Thyroid gland (tissue), 4 donors: ENCODE measurements at regions not wholly inside any gene's neighbourhood (a gene's known extent, or its start where the extent isn't known, plus 50 kb on each side); places are given as distances from the start of the nearest gene placed in this dataset.

Source experiments
- POLR2A ChIP-seq, 2 donors: fragments of 450-650 bp; IDR thresholded peaks; one replicate each; pipeline ENCODE4 v1.6.1; 2017; ENCODE audit warnings: antibody characterized with exemption in 2 of 2, mild to moderate bottlenecking in 2 of 2, moderate library complexity in 1 of 2
- TF ChIP-seq, protein P1 (sequence below), 6 experiments: fragments of 200-600 bp in 3 of 6; fragments of 450-650 bp in 3 of 6; sonication (generic) in 3 of 6; IDR thresholded peaks; one replicate each; pipeline ENCODE4 v1.5.1; 2016 to 2019; ENCODE audit warnings: antibody characterized with exemption in 6 of 6, mild to moderate bottlenecking in 2 of 6, inconsistent platforms in 1 of 6, moderate library complexity in 1 of 6

DNA sequence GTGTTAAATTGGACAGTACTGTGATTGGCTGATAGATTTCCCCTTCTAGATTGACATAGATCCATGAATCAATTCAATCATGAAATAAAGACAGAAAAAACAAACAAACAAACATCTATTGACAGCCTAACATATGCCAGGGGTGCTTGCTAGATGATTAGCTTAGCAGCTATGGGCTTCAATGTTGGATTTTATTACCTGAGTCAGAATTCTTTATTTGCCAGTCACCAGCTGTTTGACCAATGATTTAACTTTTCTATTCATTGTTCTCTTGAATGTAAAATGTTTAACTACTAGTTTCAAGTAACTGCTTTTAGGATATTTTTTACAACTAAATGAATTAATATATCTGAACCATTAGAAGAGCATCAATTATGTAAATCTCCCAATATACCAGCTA, 901.3 kb upstream of the CITED2 start:
- no peak for TF ChIP-seq POLR2A (IDR thresholded peaks at IDR 0.05)
- TF ChIP-seq, protein P1, sequence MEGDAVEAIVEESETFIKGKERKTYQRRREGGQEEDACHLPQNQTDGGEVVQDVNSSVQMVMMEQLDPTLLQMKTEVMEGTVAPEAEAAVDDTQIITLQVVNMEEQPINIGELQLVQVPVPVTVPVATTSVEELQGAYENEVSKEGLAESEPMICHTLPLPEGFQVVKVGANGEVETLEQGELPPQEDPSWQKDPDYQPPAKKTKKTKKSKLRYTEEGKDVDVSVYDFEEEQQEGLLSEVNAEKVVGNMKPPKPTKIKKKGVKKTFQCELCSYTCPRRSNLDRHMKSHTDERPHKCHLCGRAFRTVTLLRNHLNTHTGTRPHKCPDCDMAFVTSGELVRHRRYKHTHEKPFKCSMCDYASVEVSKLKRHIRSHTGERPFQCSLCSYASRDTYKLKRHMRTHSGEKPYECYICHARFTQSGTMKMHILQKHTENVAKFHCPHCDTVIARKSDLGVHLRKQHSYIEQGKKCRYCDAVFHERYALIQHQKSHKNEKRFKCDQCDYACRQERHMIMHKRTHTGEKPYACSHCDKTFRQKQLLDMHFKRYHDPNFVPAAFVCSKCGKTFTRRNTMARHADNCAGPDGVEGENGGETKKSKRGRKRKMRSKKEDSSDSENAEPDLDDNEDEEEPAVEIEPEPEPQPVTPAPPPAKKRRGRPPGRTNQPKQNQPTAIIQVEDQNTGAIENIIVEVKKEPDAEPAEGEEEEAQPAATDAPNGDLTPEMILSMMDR (IDR thresholded peaks at IDR 0.05): no peak
